ENCODE measurements at regions not wholly inside any gene's neighbourhood (a gene's known extent, or its start where the extent isn't known, plus 50 kb on each side); places are given as distances from the start of the nearest gene placed in this dataset.

GRCh38 chr1:69196071-69196470 is 371.7 kb upstream of the LRRC7 start:
- DNase-seq = no peak
- intact Hi-C loops (cut with DNase I) = no loop called here

- no peak for DNase-seq
- intact Hi-C loops (cut with DNase I) = no loop called here
Observed at GRCh38 chr1:69197816-69198215, 369.9 kb upstream of the LRRC7 start.

- no peak for DNase-seq
- intact Hi-C loops (cut with DNase I) = no loop called here
Observed at GRCh38 chr1:69201716-69202115, 366.0 kb upstream of the LRRC7 start.

GRCh38 chr1:69203166-69203565 is 364.6 kb upstream of the LRRC7 start:
- intact Hi-C loops (cut with DNase I) = no loop called here

GRCh38 chr1:69213644-69214043 is 354.1 kb upstream of the LRRC7 start:
- intact Hi-C loops (cut with DNase I) = no loop called here
- no peak for DNase-seq

More at GRCh38 chr1:69203166-69203565, 364.6 kb upstream of the LRRC7 start:
- no peak for DNase-seq

GRCh38 chr1:69215883-69216282 is 351.8 kb upstream of the LRRC7 start:
- no peak for DNase-seq
- intact Hi-C loops (cut with DNase I) = no loop called here

GRCh38 chr1:69220672-69221071 is 347.1 kb upstream of the LRRC7 start:
- no peak for DNase-seq
- intact Hi-C loops (cut with DNase I) = no loop called here

- DNase-seq = no peak
- intact Hi-C loops (cut with DNase I) = no loop called here
Observed at GRCh38 chr1:69221524-69221923, 346.2 kb upstream of the LRRC7 start.

- DNase-seq = no peak
- intact Hi-C loops (cut with DNase I) = no loop called here
Observed at GRCh38 chr1:69223156-69223555, 344.6 kb upstream of the LRRC7 start.

- intact Hi-C loops (cut with DNase I) = no loop called here
- no peak for DNase-seq
Observed at GRCh38 chr1:69228501-69228900, 339.2 kb upstream of the LRRC7 start.

GRCh38 chr1:69230208-69230607 is 337.5 kb upstream of the LRRC7 start:
- intact Hi-C loops (cut with DNase I) = no loop called here

GRCh38 chr1:69233463-69233862 is 334.3 kb upstream of the LRRC7 start:
- intact Hi-C loops (cut with DNase I) = no loop called here
- DNase-seq = no peak

More at GRCh38 chr1:69230208-69230607, 337.5 kb upstream of the LRRC7 start:
- no peak for DNase-seq

- intact Hi-C loops (cut with DNase I) = no loop called here
- DNase-seq = no peak
Observed at GRCh38 chr1:69244211-69244610, 323.5 kb upstream of the LRRC7 start.

- intact Hi-C loops (cut with DNase I) = no loop called here
- DNase-seq = no peak
Observed at GRCh38 chr1:69246109-69246508, 321.6 kb upstream of the LRRC7 start.

GRCh38 chr1:69246710-69247109 is 321.0 kb upstream of the LRRC7 start:
- DNase-seq = no peak

GRCh38 chr1:69252696-69253095 is 315.0 kb upstream of the LRRC7 start:
- intact Hi-C loops (cut with DNase I) = no loop called here
- no peak for DNase-seq

More at GRCh38 chr1:69246710-69247109, 321.0 kb upstream of the LRRC7 start:
- intact Hi-C loops (cut with DNase I) = no loop called here

GRCh38 chr1:69256036-69256435 is 311.7 kb upstream of the LRRC7 start:
- no peak for DNase-seq
- intact Hi-C loops (cut with DNase I) = no loop called here

- no peak for DNase-seq
- intact Hi-C loops (cut with DNase I) = no loop called here
Observed at GRCh38 chr1:69258842-69259241, 308.9 kb upstream of the LRRC7 start.

- intact Hi-C loops (cut with DNase I) = no loop called here
- DNase-seq = no peak
Observed at GRCh38 chr1:69263921-69264391, 303.8 kb upstream of the LRRC7 start.

- intact Hi-C loops (cut with DNase I) = no loop called here
Observed at GRCh38 chr1:69269491-69269890, 298.2 kb upstream of the LRRC7 start.

GRCh38 chr1:69271587-69272125 is 296.1 kb upstream of the LRRC7 start:
- intact Hi-C loops (cut with DNase I) = no loop called here
- DNase-seq = no peak

More at GRCh38 chr1:69269491-69269890, 298.2 kb upstream of the LRRC7 start:
- DNase-seq = no peak

- intact Hi-C loops (cut with DNase I) = no loop called here
- no peak for DNase-seq
Observed at GRCh38 chr1:69272684-69273083, 295.0 kb upstream of the LRRC7 start.

- intact Hi-C loops (cut with DNase I) = no loop called here
Observed at GRCh38 chr1:69278923-69279322, 288.8 kb upstream of the LRRC7 start.

More at GRCh38 chr1:69278923-69279322, 288.8 kb upstream of the LRRC7 start:
- no peak for DNase-seq
